ENCODE measurements at regions not wholly inside any gene's neighbourhood (a gene's known extent, or its start where the extent isn't known, plus 50 kb on each side); places are given as distances from the start of the nearest gene placed in this dataset.
A peak's percentile ranks its signal among the peaks of the same experiment; 100 is the strongest.

GRCh38 chr5:97388794-97389193, 205.7 kb upstream of the RIOK2 start:
- no peak for DNase-seq (ENCODE audit: low read depth, low spot score)

GRCh38 chr5:97400537-97400936, 217.5 kb upstream of the RIOK2 start:
- DNase-seq (ENCODE audit: low read depth, low spot score): peak; percentile 67
- no peak overlapping the region for H3K4me3 ChIP-seq (ENCODE audit: low read length)
- no peaks in the 10 kb centered on the region for H3K36me3 ChIP-seq (ENCODE audit: control insufficient read depth, insufficient read depth, low read length)
- H3K4me1 ChIP-seq (ENCODE audit: control insufficient read depth, insufficient read depth, low read length): peaks cover 2% of the 10 kb centered on the region; the same call in 1 of the 2 replicates
- WGBS (ENCODE audit: insufficient coverage, insufficient read length): no CpG with 5 or more reads among the region's 3 CpGs
- no peaks in the 10 kb centered on the region for H3K27me3 ChIP-seq (ENCODE audit: control insufficient read depth, insufficient read depth, low read length)
- H3K9me3 ChIP-seq (ENCODE audit: control insufficient read depth, insufficient read depth, low read length): no peaks in the 10 kb centered on the region; the same call in 1 of the 2 replicates
- no peak overlapping the region for H3K27ac ChIP-seq (ENCODE audit: low read length)

More at GRCh38 chr5:97388794-97389193, 205.7 kb upstream of the RIOK2 start:
- Histone ChIP-seq H3K27me3 (ENCODE audit: control insufficient read depth, insufficient read depth, low read length) (no peaks in the 10 kb centered on the region), H3K4me3 (ENCODE audit: low read length) (no peak overlapping the region), H3K36me3 (ENCODE audit: control insufficient read depth, insufficient read depth, low read length) (no peaks in the 10 kb centered on the region), H3K4me1 (ENCODE audit: control insufficient read depth, insufficient read depth, low read length) (no peaks in the 10 kb centered on the region), H3K27ac (ENCODE audit: low read length) (no peak overlapping the region), H3K9me3 (ENCODE audit: control insufficient read depth, insufficient read depth, low read length) (no peaks in the 10 kb centered on the region)
- WGBS (ENCODE audit: insufficient coverage, insufficient read length): no CpG with 5 or more reads among the region's 2 CpGs

DNA sequence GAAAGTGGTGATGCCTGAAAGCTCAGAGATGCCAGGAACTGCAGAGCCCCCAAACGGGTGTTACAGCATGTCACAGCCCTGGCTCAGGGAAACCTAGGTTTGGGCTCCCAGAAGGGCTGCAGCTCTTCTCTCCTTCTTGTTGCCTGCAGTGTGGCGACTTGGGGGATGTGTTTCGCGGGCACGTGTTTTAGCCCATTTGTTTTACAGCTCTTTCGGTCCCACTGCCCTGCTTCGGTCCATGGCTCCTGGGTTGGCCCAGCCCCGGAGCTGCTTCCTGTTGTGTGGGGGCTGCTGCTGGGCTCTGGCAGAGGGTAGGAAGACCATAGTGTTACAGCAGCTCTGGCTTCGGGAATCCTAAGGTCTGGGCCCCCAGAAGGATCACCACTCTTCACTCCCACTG, 222.9 kb upstream of the RIOK2 start:
- Histone ChIP-seq H3K27me3 (ENCODE audit: control insufficient read depth, insufficient read depth, low read length) (no peaks in the 10 kb centered on the region), H3K4me1 (ENCODE audit: control insufficient read depth, insufficient read depth, low read length) (no peaks in the 10 kb centered on the region), H3K36me3 (ENCODE audit: control insufficient read depth, insufficient read depth, low read length) (no peaks in the 10 kb centered on the region; the same call in 1 of the 2 replicates), H3K9me3 (ENCODE audit: control insufficient read depth, insufficient read depth, low read length) (no peaks in the 10 kb centered on the region), H3K4me3 (ENCODE audit: low read length) (no peak overlapping the region), H3K27ac (ENCODE audit: low read length) (no peak overlapping the region)
- DNase-seq (ENCODE audit: low read depth, low spot score): no peak
- WGBS (ENCODE audit: insufficient coverage, insufficient read length): no CpG with 5 or more reads among the region's 9 CpGs

DNA sequence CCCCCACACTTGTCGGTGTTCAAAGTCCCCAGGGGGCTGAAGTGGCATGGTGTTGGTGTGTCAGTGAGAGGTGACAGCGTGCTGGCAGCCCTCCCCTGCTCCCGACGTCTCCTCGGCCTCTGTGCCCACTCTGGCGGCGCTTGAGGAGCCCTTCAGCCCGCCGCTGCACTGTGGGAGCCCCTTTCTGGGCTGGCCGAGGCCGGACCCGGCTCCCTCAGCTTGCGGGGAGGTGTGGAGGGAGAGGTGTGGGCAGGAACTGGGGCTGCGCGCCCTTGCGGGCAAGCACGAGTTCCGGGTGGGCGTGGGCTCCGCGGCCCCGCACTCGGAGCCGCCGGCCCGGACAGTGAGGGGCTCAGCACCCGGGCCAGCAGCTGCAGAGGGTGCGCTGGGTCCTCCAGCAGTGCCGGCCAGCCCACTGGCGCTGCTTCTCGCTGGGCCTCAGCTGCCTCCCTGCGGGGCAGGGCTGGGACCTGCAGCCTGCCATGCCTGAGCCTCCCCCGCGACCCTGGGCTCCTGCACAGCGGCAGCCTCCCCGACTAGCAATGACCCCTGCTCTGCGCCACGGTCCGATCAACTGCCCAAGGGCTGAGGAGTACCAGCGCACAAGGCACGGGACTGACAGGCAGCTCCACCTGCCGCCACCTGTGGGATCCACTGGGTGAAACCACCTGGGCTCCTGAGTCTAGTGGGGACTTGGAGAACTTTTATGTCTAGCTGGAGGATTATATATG, 224.1 kb upstream of the RIOK2 start:
- Histone ChIP-seq H3K4me1 (ENCODE audit: control insufficient read depth, insufficient read depth, low read length) (no peaks in the 10 kb centered on the region), H3K27ac (ENCODE audit: low read length) (no peak overlapping the region), H3K9me3 (ENCODE audit: control insufficient read depth, insufficient read depth, low read length) (no peaks in the 10 kb centered on the region), H3K27me3 (ENCODE audit: control insufficient read depth, insufficient read depth, low read length) (no peaks in the 10 kb centered on the region), H3K4me3 (ENCODE audit: low read length) (no peak overlapping the region), H3K36me3 (ENCODE audit: control insufficient read depth, insufficient read depth, low read length) (no peaks in the 10 kb centered on the region; the same call in 1 of the 2 replicates)
- no CpG with 5 or more reads among the region's 42 CpGs for WGBS (ENCODE audit: insufficient coverage, insufficient read length)
- DNase-seq (ENCODE audit: low read depth, low spot score): no peak

GRCh38 chr5:97408331-97408730, 225.3 kb upstream of the RIOK2 start:
- Histone ChIP-seq H3K4me3 (ENCODE audit: low read length) (no peak overlapping the region), H3K27me3 (ENCODE audit: control insufficient read depth, insufficient read depth, low read length) (no peaks in the 10 kb centered on the region), H3K27ac (ENCODE audit: low read length) (no peak overlapping the region), H3K9me3 (ENCODE audit: control insufficient read depth, insufficient read depth, low read length) (no peaks in the 10 kb centered on the region), H3K4me1 (ENCODE audit: control insufficient read depth, insufficient read depth, low read length) (no peaks in the 10 kb centered on the region), H3K36me3 (ENCODE audit: control insufficient read depth, insufficient read depth, low read length) (no peaks in the 10 kb centered on the region; the same call in 1 of the 2 replicates)
- no CpG with 5 or more reads among the region's 9 CpGs for WGBS (ENCODE audit: insufficient coverage, insufficient read length)
- no peak for DNase-seq (ENCODE audit: low read depth, low spot score)

DNA sequence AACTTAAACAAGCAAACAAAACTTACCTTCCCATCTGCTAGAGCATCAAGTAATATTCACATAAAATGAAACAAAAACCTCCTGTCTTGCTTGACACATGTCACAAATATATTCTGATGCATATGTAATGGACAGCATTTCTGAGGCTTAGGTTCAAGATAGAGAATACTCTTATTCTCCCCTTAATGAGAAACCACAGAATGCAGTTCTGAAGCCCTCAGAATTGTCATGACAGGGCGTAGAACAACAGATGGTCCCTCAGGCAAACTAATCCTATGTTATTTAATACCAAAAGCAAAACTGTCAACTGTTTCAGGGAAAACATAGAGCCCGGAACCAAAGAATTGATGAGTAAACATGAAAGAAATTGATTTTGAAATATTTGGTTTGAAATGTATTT, 229.9 kb upstream of the RIOK2 start:
- DNase-seq (ENCODE audit: low read depth, low spot score): no peak
- Histone ChIP-seq H3K27me3 (ENCODE audit: control insufficient read depth, insufficient read depth, low read length) (no peaks in the 10 kb centered on the region), H3K4me1 (ENCODE audit: control insufficient read depth, insufficient read depth, low read length) (no peaks in the 10 kb centered on the region), H3K27ac (ENCODE audit: low read length) (no peak overlapping the region), H3K4me3 (ENCODE audit: low read length) (no peak overlapping the region), H3K9me3 (ENCODE audit: control insufficient read depth, insufficient read depth, low read length) (no peaks in the 10 kb centered on the region), H3K36me3 (ENCODE audit: control insufficient read depth, insufficient read depth, low read length) (no peaks in the 10 kb centered on the region)
- WGBS (ENCODE audit: insufficient coverage, insufficient read length): no CpG with 5 or more reads among the region's 2 CpGs

DNA sequence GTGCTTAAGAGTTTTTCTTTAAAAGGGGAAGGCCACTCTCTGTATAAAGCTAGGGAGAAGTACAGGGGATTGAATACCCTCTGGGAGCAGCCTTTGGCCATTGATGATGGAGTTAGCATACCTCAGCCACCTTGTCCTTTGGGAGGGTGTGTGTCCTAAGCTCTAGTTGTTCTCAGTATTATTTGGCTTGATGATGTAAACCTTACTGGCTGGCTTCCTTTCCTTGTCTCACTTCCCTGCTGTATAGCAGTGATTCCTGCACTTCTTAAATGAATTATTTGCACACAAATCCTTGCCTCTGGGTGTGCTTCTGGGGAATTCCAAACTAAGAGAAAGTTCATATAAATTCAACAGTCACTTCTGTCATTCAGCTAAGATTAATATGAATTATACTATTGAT, 234.9 kb upstream of the RIOK2 start:
- Histone ChIP-seq H3K27me3 (ENCODE audit: control insufficient read depth, insufficient read depth, low read length) (no peaks in the 10 kb centered on the region), H3K27ac (ENCODE audit: low read length) (no peak overlapping the region), H3K9me3 (ENCODE audit: control insufficient read depth, insufficient read depth, low read length) (no peaks in the 10 kb centered on the region), H3K4me3 (ENCODE audit: low read length) (no peak overlapping the region), H3K4me1 (ENCODE audit: control insufficient read depth, insufficient read depth, low read length) (no peaks in the 10 kb centered on the region), H3K36me3 (ENCODE audit: control insufficient read depth, insufficient read depth, low read length) (no peaks in the 10 kb centered on the region)
- DNase-seq (ENCODE audit: low read depth, low spot score): no peak

DNA sequence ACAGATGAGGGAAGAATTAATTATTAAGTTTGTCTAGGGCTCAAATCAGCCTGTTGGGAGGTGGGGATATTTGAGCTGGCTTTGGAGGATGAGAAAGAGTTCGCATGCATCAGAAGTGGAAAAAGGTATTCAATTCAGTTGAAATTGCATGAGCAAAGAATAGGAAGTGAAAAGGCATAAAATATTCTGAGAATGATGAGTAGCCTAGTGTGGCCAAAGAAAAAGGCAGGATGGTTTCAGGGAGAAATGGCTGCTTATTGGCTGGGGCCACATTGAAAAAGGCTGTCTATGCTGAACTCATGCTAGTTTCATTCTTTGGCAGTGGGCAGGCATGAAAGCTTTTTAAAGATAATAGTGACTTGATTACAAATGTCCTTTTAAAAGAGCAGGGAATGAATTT, 235.4 kb upstream of the RIOK2 start:
- Histone ChIP-seq H3K9me3 (ENCODE audit: control insufficient read depth, insufficient read depth, low read length) (no peaks in the 10 kb centered on the region), H3K4me3 (ENCODE audit: low read length) (no peak overlapping the region), H3K27me3 (ENCODE audit: control insufficient read depth, insufficient read depth, low read length) (no peaks in the 10 kb centered on the region), H3K27ac (ENCODE audit: low read length) (no peak overlapping the region), H3K36me3 (ENCODE audit: control insufficient read depth, insufficient read depth, low read length) (no peaks in the 10 kb centered on the region), H3K4me1 (ENCODE audit: control insufficient read depth, insufficient read depth, low read length) (no peaks in the 10 kb centered on the region)
- DNase-seq (ENCODE audit: low read depth, low spot score): no peak
- no CpG with 5 or more reads among the region's 1 CpG for WGBS (ENCODE audit: insufficient coverage, insufficient read length)

GRCh38 chr5:97420646-97421045, 237.6 kb upstream of the RIOK2 start:
- no CpG with 5 or more reads among the region's 1 CpG for WGBS (ENCODE audit: insufficient coverage, insufficient read length)
- H3K27ac ChIP-seq (ENCODE audit: low read length): no peak overlapping the region
- H3K4me3 ChIP-seq (ENCODE audit: low read length): no peak overlapping the region
- no peaks in the 10 kb centered on the region for H3K4me1 ChIP-seq (ENCODE audit: control insufficient read depth, insufficient read depth, low read length)
- no peaks in the 10 kb centered on the region for H3K9me3 ChIP-seq (ENCODE audit: control insufficient read depth, insufficient read depth, low read length)
- no peaks in the 10 kb centered on the region for H3K27me3 ChIP-seq (ENCODE audit: control insufficient read depth, insufficient read depth, low read length)
- no peak for DNase-seq (ENCODE audit: low read depth, low spot score)
- no peaks in the 10 kb centered on the region for H3K36me3 ChIP-seq (ENCODE audit: control insufficient read depth, insufficient read depth, low read length)

DNA sequence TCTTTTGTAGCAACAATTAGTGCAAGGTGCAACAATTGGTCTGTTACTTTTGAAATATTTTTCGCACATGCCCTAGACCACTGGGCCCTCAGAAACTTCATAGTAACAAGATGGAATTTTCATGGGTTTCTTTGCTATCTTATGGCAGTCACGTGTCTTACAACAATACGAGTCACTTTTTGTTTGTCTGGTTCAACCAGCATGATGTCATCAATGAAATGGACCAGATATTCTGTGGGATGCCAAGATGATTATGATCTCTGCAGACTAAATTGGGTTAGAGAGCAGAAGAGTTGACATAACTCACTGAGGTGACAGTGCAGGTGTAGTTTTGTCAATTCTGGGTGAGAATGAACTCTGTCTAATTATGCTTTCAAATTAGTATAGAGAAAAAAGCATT, 239.6 kb upstream of the RIOK2 start:
- WGBS (ENCODE audit: insufficient coverage, insufficient read length): no CpG with 5 or more reads among the region's 3 CpGs
- H3K4me1 ChIP-seq (ENCODE audit: control insufficient read depth, insufficient read depth, low read length): no peaks in the 10 kb centered on the region

GRCh38 chr5:97425511-97425910, 242.5 kb upstream of the RIOK2 start:
- Histone ChIP-seq H3K4me1 (ENCODE audit: control insufficient read depth, insufficient read depth, low read length) (no peaks in the 10 kb centered on the region), H3K27me3 (ENCODE audit: control insufficient read depth, insufficient read depth, low read length) (no peaks in the 10 kb centered on the region), H3K27ac (ENCODE audit: low read length) (no peak overlapping the region), H3K36me3 (ENCODE audit: control insufficient read depth, insufficient read depth, low read length) (no peaks in the 10 kb centered on the region), H3K9me3 (ENCODE audit: control insufficient read depth, insufficient read depth, low read length) (no peaks in the 10 kb centered on the region), H3K4me3 (ENCODE audit: low read length) (no peak overlapping the region)
- no CpG with 5 or more reads among the region's 4 CpGs for WGBS (ENCODE audit: insufficient coverage, insufficient read length)
- DNase-seq (ENCODE audit: low read depth, low spot score): no peak

More for the DNA sequence above, 239.6 kb upstream of the RIOK2 start:
- H3K27ac ChIP-seq (ENCODE audit: low read length): no peak overlapping the region
- H3K9me3 ChIP-seq (ENCODE audit: control insufficient read depth, insufficient read depth, low read length): no peaks in the 10 kb centered on the region
- no peak overlapping the region for H3K4me3 ChIP-seq (ENCODE audit: low read length)
- no peak for DNase-seq (ENCODE audit: low read depth, low spot score)
- H3K36me3 ChIP-seq (ENCODE audit: control insufficient read depth, insufficient read depth, low read length): no peaks in the 10 kb centered on the region
- H3K27me3 ChIP-seq (ENCODE audit: control insufficient read depth, insufficient read depth, low read length): no peaks in the 10 kb centered on the region
